HepG2 (cell line): ENCODE measurements at regions not wholly inside any gene's neighbourhood (a gene's known extent, or its start where the extent isn't known, plus 50 kb on each side); places are given as distances from the start of the nearest gene placed in this dataset.

Experiments used
- ATAC-seq: fragments of 200-7000 bp; cut with Tn5 transposase; 3 replicates; pipeline ENCODE4 v1.9.1; 2020; ENCODE audit warnings: mild to moderate bottlenecking, moderate library complexity
- BruUV-seq: library from RNA; stranded (reverse); fragments of 400-500 nt; replicated peaks from 2 replicates; lab custom pipeline; 2021; lab: Mats Ljungman, UMichigan
- CTCF ChIA-PET: fragments of 300-600 bp; formaldehyde crosslinking; extraction: SDS; loops from one replicate; lab custom pipeline; 2021; ENCODE audit warnings: low total read pairs, inconsistent platforms, low intra/inter-chr PET ratio; lab: Yijun Ruan, JAX
- POLR2A ChIA-PET: fragments of 350-600 bp; sonication (Branson Sonifier 250); formaldehyde crosslinking; loops from one replicate; lab custom pipeline; 2020; ENCODE audit warnings: antibody characterized with exemption, inconsistent platforms; lab: Yijun Ruan, JAX
- DNase-seq: peaks from one replicate; pipeline ENCODE4 v3.0.0-alpha.2; 2015; ENCODE audit warnings: low spot score
- FAIRE-seq: peaks from 3 replicates; lab custom pipeline; 2011; peaks lifted over from hg19 to GRCh38; lab: Jason Lieb, UNC
- H2AFZ ChIP-seq: one replicate; pipeline ENCODE4 v1.6.1; 2011; ENCODE audit warnings: low read length, inconsistent platforms
- H3K27ac ChIP-seq: fragments of 300-600 bp; 3 replicates; pipeline ENCODE4 v1.8.0; 2011; ENCODE audit warnings: mixed run types, mild to moderate bottlenecking, mixed read lengths, low read length, inconsistent platforms; ENCODE audit not compliant: insufficient read depth; ENCODE audit errors: extremely low read length
- H3K27me3 ChIP-seq, 2 experiments: fragments of 200-600 bp in 1 of 2; 2 replicates in 1 of 2; 3 replicates in 1 of 2; pipeline versions ENCODE4 v1.6.0 to v1.8.0; 2011; ENCODE audit warnings: low read length in 2 of 2, mild to moderate bottlenecking in 2 of 2, moderate library complexity in 2 of 2, inconsistent platforms in 1 of 2; ENCODE audit not compliant: insufficient read depth in 2 of 2, control insufficient read depth in 1 of 2
- H3K36me3 ChIP-seq, 2 experiments: fragments of 200-600 bp in 1 of 2; replicated peaks in 1 of 2; 2 replicates in 1 of 2; 3 replicates in 1 of 2; pipeline versions ENCODE4 v1.5.1 to v1.8.0; 2011; ENCODE audit warnings: low read length in 2 of 2, inconsistent platforms in 1 of 2; ENCODE audit not compliant: insufficient read depth in 2 of 2, control insufficient read depth in 1 of 2
- H3K4me1 ChIP-seq: 2 replicates; pipeline ENCODE4 v1.5.1; 2012; ENCODE audit warnings: low read length, inconsistent platforms; ENCODE audit not compliant: insufficient read depth
- H3K4me2 ChIP-seq: 2 replicates; pipeline ENCODE4 v1.6.0; 2011; ENCODE audit warnings: low read depth, low read length, inconsistent platforms
- H3K4me3 ChIP-seq, 3 experiments: fragments of 200-600 bp in 1 of 3; sonication (generic), shearing (Covaris generic) in 1 of 3; replicated peaks in 1 of 3; 2 replicates each; pipeline ENCODE4 v1.5.1; 2011 to 2016; ENCODE audit warnings: low read length in 3 of 3, inconsistent platforms in 2 of 3, low read depth in 2 of 3, mild to moderate bottlenecking in 2 of 3, control low read depth in 1 of 3, mixed read lengths in 1 of 3; ENCODE audit not compliant: insufficient read depth in 1 of 3
- H3K79me2 ChIP-seq: one replicate; pipeline ENCODE4 v1.6.1; 2011; ENCODE audit warnings: low read length, inconsistent platforms; ENCODE audit not compliant: insufficient read depth
- H3K9ac ChIP-seq: 2 replicates; pipeline ENCODE4 v1.6.0; 2011; ENCODE audit warnings: mild to moderate bottlenecking, low read depth, low read length, inconsistent platforms; ENCODE audit not compliant: insufficient read depth
- H3K9me3 ChIP-seq: 2 replicates; pipeline ENCODE4 v1.5.1; 2012; ENCODE audit warnings: mild to moderate bottlenecking, low read length
- H4K20me1 ChIP-seq: 2 replicates; pipeline ENCODE4 v1.6.0; 2011; ENCODE audit warnings: inconsistent platforms, mild to moderate bottlenecking, low read length, moderate library complexity; ENCODE audit not compliant: insufficient read depth
- CAMTA2 ChIP-seq: sonication (generic); formaldehyde crosslinking; IDR thresholded peaks from 2 replicates; pipeline ENCODE4 v1.4.0; 2020; ENCODE audit warnings: mild to moderate bottlenecking, missing genetic modification reagents, borderline replicate concordance
- FOXP1 ChIP-seq, 2 experiments: fragments of 450-650 bp in 1 of 2; IDR thresholded peaks; 2 replicates each; pipeline ENCODE4 v1.6.1; 2017 to 2018; ENCODE audit warnings: antibody characterized with exemption in 1 of 2
- MAFG ChIP-seq: sonication (generic); formaldehyde crosslinking; IDR thresholded peaks from 2 replicates; pipeline ENCODE4 v1.5.1; 2020; ENCODE audit warnings: mild to moderate bottlenecking, missing genetic modification reagents
- REPIN1 ChIP-seq: sonication (generic); formaldehyde crosslinking; IDR thresholded peaks from 2 replicates; pipeline ENCODE4 v1.8.0; 2022; ENCODE audit warnings: missing genetic modification reagents, low read depth, mild to moderate bottlenecking, borderline replicate concordance
- RXRB ChIP-seq: IDR thresholded peaks from 2 replicates; pipeline ENCODE4 v1.6.1; 2016; ENCODE audit warnings: borderline replicate concordance, missing genetic modification reagents, missing compliant biosample characterization
- ZC3H13 ChIP-seq: sonication (generic); formaldehyde crosslinking; IDR thresholded peaks from 2 replicates; pipeline ENCODE4 v1.8.1; 2023; ENCODE audit warnings: mild to moderate bottlenecking, missing genetic modification reagents, moderate library complexity
- ZNF160 ChIP-seq: sonication (generic); formaldehyde crosslinking; IDR thresholded peaks from 2 replicates; pipeline ENCODE4 v1.8.0; 2022; ENCODE audit warnings: mild to moderate bottlenecking, inconsistent platforms, missing genetic modification reagents
- ZNF569 ChIP-seq: sonication (generic); formaldehyde crosslinking; IDR thresholded peaks from 2 replicates; pipeline ENCODE4 v1.5.0; 2020; ENCODE audit warnings: mild to moderate bottlenecking, missing genetic modification reagents, moderate library complexity, borderline replicate concordance
- ZNF724P ChIP-seq: sonication (generic); formaldehyde crosslinking; IDR thresholded peaks from 2 replicates; pipeline ENCODE4 v1.8.0; 2022; ENCODE audit warnings: missing genetic modification reagents, borderline replicate concordance
- ZSCAN20 ChIP-seq: sonication (generic); formaldehyde crosslinking; IDR thresholded peaks from 2 replicates; pipeline ENCODE4 v1.4.0; 2020; ENCODE audit warnings: missing genetic modification reagents, mild to moderate bottlenecking, borderline replicate concordance
- WGBS: methylation state at CpG from one replicate; pipeline ENCODE4 v1.1.6; 2017; ENCODE audit warnings: low lambda C conversion rate; 5-methylcytosine and 5-hydroxymethylcytosine counted together
- in situ Hi-C: cut with HindIII; loops from 2 replicates; pipeline ENCODE4 v1.10.0; 2017; ENCODE audit warnings: low pct_unique_long_range_greater_than_20kb; ENCODE audit not compliant: extremely low pct_ligation_motif_present
- intact Hi-C: fragments of 100-400 bp; cut with micrococcal nuclease; formaldehyde crosslinking; loops from one replicate; pipeline ENCODE4 v1.10.0; 2022; ENCODE audit not compliant: unreplicated experiment
- small RNA-seq, 3 experiments: library from RNA; depleted of rRNA; stranded (forward); fragments of <200 nt; gene quantifications; one replicate each; pipeline ENCODE3, GENCODE V24; 2012; ENCODE audit warnings: low read depth in 2 of 3, low replicate concordance in 1 of 3; ENCODE audit not compliant: insufficient read length in 3 of 3, insufficient read depth in 2 of 3
- TF ChIP-seq, protein P1 (sequence below): IDR thresholded peaks from 2 replicates; pipeline ENCODE4 v1.6.1; 2016; ENCODE audit warnings: low read depth, borderline replicate concordance
- TF ChIP-seq, protein P2 (sequence below): sonication (generic); formaldehyde crosslinking; IDR thresholded peaks from 2 replicates; pipeline ENCODE4 v1.5.1; 2020; ENCODE audit warnings: missing genetic modification reagents, mild to moderate bottlenecking, borderline replicate concordance
- TF ChIP-seq, protein P3 (sequence below): sonication (generic); formaldehyde crosslinking; IDR thresholded peaks from 2 replicates; pipeline ENCODE4 v1.5.1; 2020; ENCODE audit warnings: missing genetic modification reagents, mild to moderate bottlenecking, borderline replicate concordance

DNA sequence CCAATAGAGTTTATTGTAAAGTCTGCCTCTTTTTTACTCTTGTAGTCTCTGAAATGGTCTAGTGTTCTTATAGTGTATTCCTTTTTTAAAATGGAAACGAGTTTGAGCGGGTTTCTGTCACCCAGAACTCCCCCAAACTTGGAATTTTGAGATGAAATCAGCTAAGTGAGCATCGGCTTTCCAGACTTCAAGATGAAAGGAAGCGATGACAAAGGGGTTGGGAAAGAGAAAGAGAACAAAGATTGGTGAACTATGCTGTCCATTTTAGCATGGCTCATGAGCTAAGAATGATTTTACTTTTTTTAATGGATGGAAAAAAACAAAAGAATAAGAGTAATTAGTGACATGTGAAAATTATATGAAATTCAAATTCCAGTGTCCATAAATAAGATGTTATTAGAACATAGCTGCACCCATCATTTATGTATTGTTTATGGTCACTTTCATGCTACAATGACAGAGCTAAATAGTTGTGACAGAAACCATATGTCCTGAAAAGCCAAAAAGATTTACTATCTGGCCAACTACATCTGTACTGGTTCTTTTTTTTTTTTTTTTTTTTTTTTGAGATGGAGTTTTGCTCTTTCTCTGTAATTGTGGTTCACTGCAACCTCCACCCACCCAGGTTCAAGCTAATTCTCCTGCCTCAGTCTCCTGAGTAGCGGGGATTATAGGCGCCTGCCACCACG, 52.7 kb upstream of the PDZRN3 start:
- 43% methylated on average over 7 of the region's 7 CpGs for WGBS
- no peak for DNase-seq
- Histone ChIP-seq H3K27ac (no peak overlapping the region), H3K4me3 (no peak overlapping the region), H3K79me2 (no peaks in the 10 kb centered on the region), H3K4me1 (no peaks in the 10 kb centered on the region), H4K20me1 (no peaks in the 10 kb centered on the region), H2AFZ (no peak overlapping the region), H3K36me3 (no peaks in the 10 kb centered on the region), H3K4me2 (no peak overlapping the region), H3K9me3 (no peaks in the 10 kb centered on the region), H3K9ac (no peak overlapping the region)
- no TSS peak for BruUV-seq
- no peak for FAIRE-seq
- in situ Hi-C loops = no loop called here
- ChIA-PET CTCF (no interaction called here), POLR2A (no interaction called here)
- intact Hi-C loops = no loop called here
- ATAC-seq = no peak
- TF ChIP-seq, protein P1, sequence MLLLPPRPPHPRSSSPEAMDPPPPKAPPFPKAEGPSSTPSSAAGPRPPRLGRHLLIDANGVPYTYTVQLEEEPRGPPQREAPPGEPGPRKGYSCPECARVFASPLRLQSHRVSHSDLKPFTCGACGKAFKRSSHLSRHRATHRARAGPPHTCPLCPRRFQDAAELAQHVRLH = no peak
- TF ChIP-seq ZSCAN20 (CRISPR knock-in tag) (no peak), RXRB (CRISPR knock-in tag) (no peak), ZC3H13 (no peak), FOXP1 (IDR thresholded peaks at IDR 0.05) (no peak), FOXP1 (CRISPR knock-in tag; IDR thresholded peaks at IDR 0.05) (no peak), CAMTA2 (CRISPR knock-in tag) (no peak), ZNF569 (CRISPR knock-in tag) (no peak), ZNF724P (CRISPR knock-in tag) (no peak), REPIN1 (CRISPR knock-in tag) (no peak), ZNF160 (CRISPR knock-in tag) (no peak), MAFG (no peak)
- TF ChIP-seq, protein P2, sequence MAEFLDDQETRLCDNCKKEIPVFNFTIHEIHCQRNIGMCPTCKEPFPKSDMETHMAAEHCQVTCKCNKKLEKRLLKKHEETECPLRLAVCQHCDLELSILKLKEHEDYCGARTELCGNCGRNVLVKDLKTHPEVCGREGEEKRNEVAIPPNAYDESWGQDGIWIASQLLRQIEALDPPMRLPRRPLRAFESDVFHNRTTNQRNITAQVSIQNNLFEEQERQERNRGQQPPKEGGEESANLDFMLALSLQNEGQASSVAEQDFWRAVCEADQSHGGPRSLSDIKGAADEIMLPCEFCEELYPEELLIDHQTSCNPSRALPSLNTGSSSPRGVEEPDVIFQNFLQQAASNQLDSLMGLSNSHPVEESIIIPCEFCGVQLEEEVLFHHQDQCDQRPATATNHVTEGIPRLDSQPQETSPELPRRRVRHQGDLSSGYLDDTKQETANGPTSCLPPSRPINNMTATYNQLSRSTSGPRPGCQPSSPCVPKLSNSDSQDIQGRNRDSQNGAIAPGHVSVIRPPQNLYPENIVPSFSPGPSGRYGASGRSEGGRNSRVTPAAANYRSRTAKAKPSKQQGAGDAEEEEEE (CRISPR knock-in tag) = no peak
- TF ChIP-seq, protein P3, sequence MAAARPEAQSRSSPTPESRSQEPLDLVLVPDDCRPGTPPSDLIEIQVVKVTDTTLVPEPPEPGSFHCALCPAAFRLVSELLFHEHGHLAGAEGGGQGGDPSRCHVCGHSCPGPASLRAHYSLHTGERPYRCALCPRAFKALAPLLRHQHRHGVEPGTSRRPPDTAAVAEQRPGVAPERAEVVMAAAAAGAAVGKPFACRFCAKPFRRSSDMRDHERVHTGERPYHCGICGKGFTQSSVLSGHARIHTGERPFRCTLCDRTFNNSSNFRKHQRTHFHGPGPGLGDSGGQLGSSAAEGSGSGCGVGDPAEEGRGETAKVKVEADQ (CRISPR knock-in tag) = no peak
- TF ChIP-seq, all 625 proteins: peak for 0
- no peaks in the 10 kb centered on the region for H3K27me3 ChIP-seq

Small RNAs in the stretch of these regions (small RNA-seq; reads per million reads assigned to genes)
- 0 reads per million in 3 experiments for gene RF00017
